Tibial nerve (tissue), 3 donors: ENCODE measurements at regions not wholly inside any gene's neighbourhood (a gene's known extent, or its start where the extent isn't known, plus 50 kb on each side); places are given as distances from the start of the nearest gene placed in this dataset.

ENCODE experiments used
- CTCF ChIP-seq, 5 experiments: fragments of 200-600 bp in 3 of 5; fragments of 450-650 bp in 2 of 5; sonication (generic) in 3 of 5; IDR thresholded peaks; one replicate each; pipeline ENCODE4 v1.5.1; 2016 to 2019; ENCODE audit warnings: antibody characterized with exemption in 5 of 5, mild to moderate bottlenecking in 3 of 5, moderate library complexity in 2 of 5
- POLR2A ChIP-seq, 2 donors: fragments of 450-650 bp; IDR thresholded peaks; one replicate each; pipeline ENCODE4 v1.6.1; 2017; ENCODE audit warnings: antibody characterized with exemption in 2 of 2, mild to moderate bottlenecking in 2 of 2, moderate library complexity in 2 of 2

- no peak for TF ChIP-seq CTCF (IDR thresholded peaks at IDR 0.05)
- TF ChIP-seq POLR2A (IDR thresholded peaks at IDR 0.05): no peak
Measured at GRCh38 chr2:7571701-7572100, 654.5 kb downstream of the RNF144A start.
